ENCODE measurements at regions not wholly inside any gene's neighbourhood (a gene's known extent, or its start where the extent isn't known, plus 50 kb on each side); places are given as distances from the start of the nearest gene placed in this dataset.

- H3K4me1 ChIP-seq (ENCODE audit: control insufficient read depth, insufficient read depth, low read length), result no peaks in the 10 kb centered on the region
- ChIA-PET CTCF (interaction anchor here (0.6 to 2.6 kb wide), 6 partner anchors 8 to 56 kb away, joined by 3 to 8 read pairs (median 6); no protein-coding TSS in a partner anchor), POLR2A (no interaction called here)
- no peaks in the 10 kb centered on the region for H3K9me3 ChIP-seq (ENCODE audit: control insufficient read depth, insufficient read depth, low read depth, low read length)
- H3K36me3 ChIP-seq (ENCODE audit: control insufficient read depth in 2 of 2, insufficient read depth in 1 of 2, low read length in 2 of 2), result no peaks in the 10 kb centered on the region
- no peak overlapping the region for H3K27ac ChIP-seq (ENCODE audit: extremely low read depth, low read depth, low read length)
- H3K4me3 ChIP-seq (ENCODE audit: low read depth, low read length), result no peak overlapping the region
- TF ChIP-seq ZNF155 (tag by site-specific recombination; IDR thresholded peaks at IDR 0.05), result no peak
- TF ChIP-seq PRDM1 (tag by site-specific recombination; IDR thresholded peaks at IDR 0.05), result no peak
- no peak for TF ChIP-seq KLF8 (tag by site-specific recombination; IDR thresholded peaks at IDR 0.05)
- TF ChIP-seq PRDM10 (tag by site-specific recombination; IDR thresholded peaks at IDR 0.05), result no peak
- TF ChIP-seq ZNF777 (tag by site-specific recombination; IDR thresholded peaks at IDR 0.05; ENCODE audit: borderline replicate concordance), result no peak
- TF ChIP-seq ZNF76 (tag by site-specific recombination; IDR thresholded peaks at IDR 0.05; ENCODE audit: borderline replicate concordance, low read depth), result no peak
- TF ChIP-seq ZNF362 (tag by site-specific recombination; IDR thresholded peaks at IDR 0.05), result no peak
- TF ChIP-seq ZNF624 (tag by site-specific recombination; IDR thresholded peaks at IDR 0.05), result no peak
- TF ChIP-seq BCL11B (tag by site-specific recombination; IDR thresholded peaks at IDR 0.05; ENCODE audit: low read depth), result no peak
- TF ChIP-seq INSM2 (tag by site-specific recombination; IDR thresholded peaks at IDR 0.05), result no peak
These were observed 78.8 kb upstream of the HMGXB4 start for GRCh38 chr22:35178446-35178845.

GRCh38 chr22:35183917-35184316, 73.4 kb upstream of the HMGXB4 start:
- Histone ChIP-seq H3K9me3 (ENCODE audit: control insufficient read depth, insufficient read depth, low read depth, low read length) (no peaks in the 10 kb centered on the region), H3K27ac (ENCODE audit: extremely low read depth, low read depth, low read length) (no peak overlapping the region), H3K36me3 (ENCODE audit: control insufficient read depth in 2 of 2, insufficient read depth in 1 of 2, low read length in 2 of 2) (no peaks in the 10 kb centered on the region), H3K4me1 (ENCODE audit: control insufficient read depth, insufficient read depth, low read length) (no peaks in the 10 kb centered on the region), H3K4me3 (ENCODE audit: low read depth, low read length) (no peak overlapping the region)
- CTCF ChIA-PET, result interaction anchor here (0.6 kb wide), 1 partner anchor 1735 kb away, joined by 3 read pairs; no protein-coding TSS in a partner anchor
- POLR2A ChIA-PET, result no interaction called here
- TF ChIP-seq ZNF639 (tag by site-specific recombination; IDR thresholded peaks at IDR 0.05) (no peak), ZNF416 (tag by site-specific recombination; IDR thresholded peaks at IDR 0.05) (no peak), ZNF184 (tag by site-specific recombination; IDR thresholded peaks at IDR 0.05) (no peak), ZNF843 (tag by site-specific recombination; IDR thresholded peaks at IDR 0.05) (no peak), KLF9 (tag by site-specific recombination; IDR thresholded peaks at IDR 0.05; ENCODE audit: low read depth) (no peak), PBX3 (CRISPR knock-in tag; IDR thresholded peaks at IDR 0.05) (no peak), SETDB1 (IDR thresholded peaks at IDR 0.05; ENCODE audit: insufficient read length, low read length) (no peak), ZNF488 (tag by site-specific recombination; IDR thresholded peaks at IDR 0.05) (no peak), ZFP41 (tag by site-specific recombination; IDR thresholded peaks at IDR 0.05; ENCODE audit: borderline replicate concordance) (no peak), ZNF510 (tag by site-specific recombination; IDR thresholded peaks at IDR 0.05; ENCODE audit: insufficient replicate concordance) (no peak), ZFP69B (tag by site-specific recombination; IDR thresholded peaks at IDR 0.05) (no peak), ZNF776 (tag by site-specific recombination; IDR thresholded peaks at IDR 0.05; ENCODE audit: borderline replicate concordance) (no peak), ZNF529 (tag by site-specific recombination; IDR thresholded peaks at IDR 0.05; ENCODE audit: insufficient replicate concordance) (no peak), ZNF335 (tag by site-specific recombination; conservative IDR thresholded peaks at IDR 0.05) (no peak)

Data from HEK293 (cell line).